CD4-positive, alpha-beta T cell treated with Interleukin-10 for 1 hour (primary cell): ENCODE measurements at regions not wholly inside any gene's neighbourhood (a gene's known extent, or its start where the extent isn't known, plus 50 kb on each side); places are given as distances from the start of the nearest gene placed in this dataset.

Experiments used
- DNase-seq: peaks from one replicate; pipeline ENCODE4 v3.0.0-alpha.2; 2020

- no peak for DNase-seq
These were observed 367.3 kb upstream of the ZWINT start for GRCh38 chr10:56728349-56728748.

- no peak for DNase-seq
These were observed 361.9 kb upstream of the ZWINT start for GRCh38 chr10:56722912-56723311.

- DNase-seq, result no peak
These were observed 354.2 kb upstream of the ZWINT start for GRCh38 chr10:56715262-56715661.

- no peak for DNase-seq
These were observed 337.4 kb upstream of the ZWINT start for GRCh38 chr10:56698506-56698905.

- DNase-seq, result no peak
These were observed 318.5 kb upstream of the ZWINT start for GRCh38 chr10:56679578-56679977.

- no peak for DNase-seq
These were observed 301.8 kb upstream of the ZWINT start for GRCh38 chr10:56662765-56663447.

GRCh38 chr10:56653289-56653688 lies 292.2 kb upstream of the ZWINT start:
- no peak for DNase-seq

- no peak for DNase-seq
These were observed 285.5 kb upstream of the ZWINT start for GRCh38 chr10:56646329-56647111.

- no peak for DNase-seq
These were observed 272.9 kb upstream of the ZWINT start for GRCh38 chr10:56633876-56634452.

GRCh38 chr10:56632537-56632936 lies 271.5 kb upstream of the ZWINT start:
- DNase-seq, result no peak

GRCh38 chr10:56624082-56624481 lies 263.0 kb upstream of the ZWINT start:
- no peak for DNase-seq

GRCh38 chr10:56623064-56623463 lies 262.0 kb upstream of the ZWINT start:
- DNase-seq, result no peak

GRCh38 chr10:56622335-56622973 lies 261.4 kb upstream of the ZWINT start:
- no peak for DNase-seq

- no peak for DNase-seq
These were observed 245.1 kb upstream of the ZWINT start for GRCh38 chr10:56606202-56606601.

- no peak for DNase-seq
These were observed 244.0 kb upstream of the ZWINT start for GRCh38 chr10:56605051-56605450.

- DNase-seq, result no peak
These were observed 243.6 kb upstream of the ZWINT start for GRCh38 chr10:56604624-56605023.

GRCh38 chr10:56599201-56599600 lies 238.1 kb upstream of the ZWINT start:
- DNase-seq, result no peak

GRCh38 chr10:56596257-56596656 lies 235.2 kb upstream of the ZWINT start:
- no peak for DNase-seq

GRCh38 chr10:56593120-56593519 lies 232.1 kb upstream of the ZWINT start:
- no peak for DNase-seq

- DNase-seq, result no peak
These were observed 225.4 kb upstream of the ZWINT start for GRCh38 chr10:56586461-56586891.

GRCh38 chr10:56585447-56586171 lies 224.6 kb upstream of the ZWINT start:
- no peak for DNase-seq

- DNase-seq, result no peak
These were observed 222.3 kb upstream of the ZWINT start for GRCh38 chr10:56583316-56583715.

- DNase-seq, result no peak
These were observed 206.5 kb upstream of the ZWINT start for GRCh38 chr10:56567580-56567979.
